ENCODE measurements at regions not wholly inside any gene's neighbourhood (a gene's known extent, or its start where the extent isn't known, plus 50 kb on each side); places are given as distances from the start of the nearest gene placed in this dataset.

- Mint-ChIP-seq H3K27ac (no peak overlapping the region), H3K9me3 (no peaks in the 10 kb centered on the region), H3K27me3 (ENCODE audit: insufficient read depth) (peaks cover 4% of the 10 kb centered on the region), H3K4me1 (ENCODE audit: low read depth) (peaks cover 32% of the 10 kb centered on the region), H3K4me3 (no peak overlapping the region), H3K36me3 (ENCODE audit: low read depth) (no peaks in the 10 kb centered on the region)
- no peak for TF ChIP-seq CTCF (IDR thresholded peaks at IDR 0.05)
- DNase-seq: no peak
These were observed 72.8 kb upstream of the KCNJ15 start for GRCh38 chr21:38183961-38184360.

GRCh38 chr21:38186661-38187270 is 70.0 kb upstream of the KCNJ15 start:
- H3K36me3 Mint-ChIP-seq (ENCODE audit: low read depth): no peaks in the 10 kb centered on the region
- peaks cover 4% of the 10 kb centered on the region for H3K4me1 Mint-ChIP-seq (ENCODE audit: low read depth)
- peaks cover 2% of the 10 kb centered on the region; the same call in 1 of the 2 replicates for H3K27me3 Mint-ChIP-seq (ENCODE audit: insufficient read depth)
- H3K27ac Mint-ChIP-seq: no peak overlapping the region
- H3K4me3 Mint-ChIP-seq: no peak overlapping the region
- TF ChIP-seq CTCF (IDR thresholded peaks at IDR 0.05): no peak
- no peak for DNase-seq
- H3K9me3 Mint-ChIP-seq: no peaks in the 10 kb centered on the region

GRCh38 chr21:38188037-38188436 is 68.8 kb upstream of the KCNJ15 start:
- no peak overlapping the region for H3K27ac Mint-ChIP-seq
- DNase-seq: no peak
- H3K27me3 Mint-ChIP-seq (ENCODE audit: insufficient read depth): peaks cover 2% of the 10 kb centered on the region; the same call in 1 of the 2 replicates
- H3K36me3 Mint-ChIP-seq (ENCODE audit: low read depth): no peaks in the 10 kb centered on the region
- H3K4me3 Mint-ChIP-seq: no peak overlapping the region
- H3K4me1 Mint-ChIP-seq (ENCODE audit: low read depth): no peaks in the 10 kb centered on the region
- H3K9me3 Mint-ChIP-seq: no peaks in the 10 kb centered on the region
- TF ChIP-seq CTCF (IDR thresholded peaks at IDR 0.05): no peak

GRCh38 chr21:38196036-38196435 is 60.8 kb upstream of the KCNJ15 start:
- Mint-ChIP-seq H3K27me3 (ENCODE audit: insufficient read depth) (peaks cover 18% of the 10 kb centered on the region), H3K4me3 (no peak overlapping the region), H3K9me3 (peaks cover 14% of the 10 kb centered on the region; the same call in 1 of the 2 replicates), H3K27ac (no peak overlapping the region), H3K4me1 (ENCODE audit: low read depth) (no peaks in the 10 kb centered on the region), H3K36me3 (ENCODE audit: low read depth) (0 out of 2 replicates have a peak, but pooled peaks cover 4% of the 10 kb centered on the region)
- no peak for TF ChIP-seq CTCF (IDR thresholded peaks at IDR 0.05)
- no peak for DNase-seq

GRCh38 chr21:38202811-38203210 is 54.0 kb upstream of the KCNJ15 start:
- DNase-seq: no peak
- no peak for TF ChIP-seq CTCF (IDR thresholded peaks at IDR 0.05)
- no peaks in the 10 kb centered on the region for H3K9me3 Mint-ChIP-seq
- no peaks in the 10 kb centered on the region for H3K4me1 Mint-ChIP-seq (ENCODE audit: low read depth)
- peaks cover 28% of the 10 kb centered on the region for H3K27me3 Mint-ChIP-seq (ENCODE audit: insufficient read depth)
- H3K27ac Mint-ChIP-seq: no peak overlapping the region
- no peaks in the 10 kb centered on the region for H3K36me3 Mint-ChIP-seq (ENCODE audit: low read depth)
- H3K4me3 Mint-ChIP-seq: no peak overlapping the region
